ENCODE measurements at regions not wholly inside any gene's neighbourhood (a gene's known extent, or its start where the extent isn't known, plus 50 kb on each side); places are given as distances from the start of the nearest gene placed in this dataset.

DNA sequence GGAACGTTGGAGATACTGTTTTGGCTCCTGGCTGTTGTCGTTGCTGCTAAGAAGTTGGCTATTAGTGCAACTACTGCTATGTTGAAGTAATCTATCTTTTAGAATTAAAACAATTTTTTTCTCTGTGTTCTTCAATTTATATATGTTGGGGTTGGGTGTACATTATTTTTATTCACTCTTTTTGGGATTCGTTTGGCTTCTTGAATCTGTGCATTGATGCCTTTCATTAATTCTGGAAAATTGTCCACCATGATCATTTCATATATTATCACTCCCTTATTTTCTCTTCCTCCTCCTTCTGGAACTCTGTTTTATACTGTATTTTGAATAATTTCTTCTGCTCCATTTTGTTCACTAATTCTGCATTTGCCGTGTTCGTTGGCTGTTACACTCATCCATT lies 199.5 kb upstream of the PLET1 start:
- Mint-ChIP-seq H3K9me3 (ENCODE audit: low read depth) (peaks cover 13% of the 10 kb centered on the region), H3K27me3 (ENCODE audit: low read depth) (peaks cover 8% of the 10 kb centered on the region), H3K36me3 (ENCODE audit: low read depth) (no peaks in the 10 kb centered on the region), H3K4me3 (ENCODE audit: unreplicated experiment) (no peak overlapping the region), H3K27ac (ENCODE audit: unreplicated experiment) (no peak overlapping the region), H3K4me1 (ENCODE audit: low read depth) (peaks cover 11% of the 10 kb centered on the region)
- no peak for DNase-seq (ENCODE audit: low spot score)
- TF ChIP-seq, protein P1, sequence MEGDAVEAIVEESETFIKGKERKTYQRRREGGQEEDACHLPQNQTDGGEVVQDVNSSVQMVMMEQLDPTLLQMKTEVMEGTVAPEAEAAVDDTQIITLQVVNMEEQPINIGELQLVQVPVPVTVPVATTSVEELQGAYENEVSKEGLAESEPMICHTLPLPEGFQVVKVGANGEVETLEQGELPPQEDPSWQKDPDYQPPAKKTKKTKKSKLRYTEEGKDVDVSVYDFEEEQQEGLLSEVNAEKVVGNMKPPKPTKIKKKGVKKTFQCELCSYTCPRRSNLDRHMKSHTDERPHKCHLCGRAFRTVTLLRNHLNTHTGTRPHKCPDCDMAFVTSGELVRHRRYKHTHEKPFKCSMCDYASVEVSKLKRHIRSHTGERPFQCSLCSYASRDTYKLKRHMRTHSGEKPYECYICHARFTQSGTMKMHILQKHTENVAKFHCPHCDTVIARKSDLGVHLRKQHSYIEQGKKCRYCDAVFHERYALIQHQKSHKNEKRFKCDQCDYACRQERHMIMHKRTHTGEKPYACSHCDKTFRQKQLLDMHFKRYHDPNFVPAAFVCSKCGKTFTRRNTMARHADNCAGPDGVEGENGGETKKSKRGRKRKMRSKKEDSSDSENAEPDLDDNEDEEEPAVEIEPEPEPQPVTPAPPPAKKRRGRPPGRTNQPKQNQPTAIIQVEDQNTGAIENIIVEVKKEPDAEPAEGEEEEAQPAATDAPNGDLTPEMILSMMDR (IDR thresholded peaks at IDR 0.05): no peak

DNA sequence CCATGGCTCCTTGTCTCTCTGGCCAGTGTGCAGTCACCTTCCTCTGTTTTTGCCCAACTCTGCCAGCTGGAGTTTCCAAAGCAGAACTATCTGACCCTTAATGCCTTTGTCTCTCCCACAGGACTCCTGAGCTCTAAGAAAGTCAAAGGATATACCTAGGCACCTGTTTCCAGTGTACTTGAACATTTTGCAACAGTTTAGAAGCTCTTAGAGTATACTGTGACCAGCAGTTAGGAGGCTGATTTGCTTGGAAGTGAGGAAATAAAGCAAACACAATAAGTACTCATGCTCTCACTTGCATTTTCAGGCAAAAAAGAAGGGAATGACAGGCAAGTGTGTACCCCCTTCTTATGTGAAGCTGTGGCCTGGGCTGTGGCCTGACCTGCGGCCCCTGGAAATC lies 204.3 kb upstream of the PLET1 start:
- TF ChIP-seq, protein P1 (IDR thresholded peaks at IDR 0.05): no peak
- peaks cover 17% of the 10 kb centered on the region for H3K27me3 Mint-ChIP-seq (ENCODE audit: low read depth)
- DNase-seq (ENCODE audit: low spot score): no peak
- H3K36me3 Mint-ChIP-seq (ENCODE audit: low read depth): peaks cover 1% of the 10 kb centered on the region
- no peaks in the 10 kb centered on the region for H3K4me1 Mint-ChIP-seq (ENCODE audit: low read depth)
- no peak overlapping the region for H3K4me3 Mint-ChIP-seq (ENCODE audit: unreplicated experiment)
- H3K9me3 Mint-ChIP-seq (ENCODE audit: low read depth): peaks cover 6% of the 10 kb centered on the region
- no peak overlapping the region for H3K27ac Mint-ChIP-seq (ENCODE audit: unreplicated experiment)

GRCh38 chr11:112465433-112466024 lies 204.9 kb upstream of the PLET1 start:
- Mint-ChIP-seq H3K4me3 (ENCODE audit: unreplicated experiment) (no peak overlapping the region), H3K4me1 (ENCODE audit: low read depth) (peaks cover 4% of the 10 kb centered on the region), H3K27ac (ENCODE audit: unreplicated experiment) (no peak overlapping the region), H3K9me3 (ENCODE audit: low read depth) (peaks cover 1% of the 10 kb centered on the region), H3K36me3 (ENCODE audit: low read depth) (peaks cover 1% of the 10 kb centered on the region), H3K27me3 (ENCODE audit: low read depth) (peaks cover 17% of the 10 kb centered on the region)
- TF ChIP-seq, protein P1 (IDR thresholded peaks at IDR 0.05): no peak
- DNase-seq (ENCODE audit: low spot score): no peak

GRCh38 chr11:112467721-112468120 lies 207.1 kb upstream of the PLET1 start:
- no peak for DNase-seq (ENCODE audit: low spot score)
- H3K36me3 Mint-ChIP-seq (ENCODE audit: low read depth): peaks cover 1% of the 10 kb centered on the region
- peaks cover 18% of the 10 kb centered on the region for H3K27me3 Mint-ChIP-seq (ENCODE audit: low read depth)
- no peak overlapping the region for H3K4me3 Mint-ChIP-seq (ENCODE audit: unreplicated experiment)
- peaks cover 5% of the 10 kb centered on the region for H3K4me1 Mint-ChIP-seq (ENCODE audit: low read depth)
- TF ChIP-seq, protein P1 (IDR thresholded peaks at IDR 0.05): no peak
- H3K27ac Mint-ChIP-seq (ENCODE audit: unreplicated experiment): no peak overlapping the region
- H3K9me3 Mint-ChIP-seq (ENCODE audit: low read depth): no peaks in the 10 kb centered on the region

GRCh38 chr11:112469376-112469775 lies 208.7 kb upstream of the PLET1 start:
- no peak overlapping the region for H3K4me3 Mint-ChIP-seq (ENCODE audit: unreplicated experiment)
- peaks cover 5% of the 10 kb centered on the region for H3K4me1 Mint-ChIP-seq (ENCODE audit: low read depth)
- peaks cover 1% of the 10 kb centered on the region for H3K36me3 Mint-ChIP-seq (ENCODE audit: low read depth)
- H3K27me3 Mint-ChIP-seq (ENCODE audit: low read depth): peaks cover 27% of the 10 kb centered on the region
- H3K27ac Mint-ChIP-seq (ENCODE audit: unreplicated experiment): no peak overlapping the region
- TF ChIP-seq, protein P1 (IDR thresholded peaks at IDR 0.05): no peak
- H3K9me3 Mint-ChIP-seq (ENCODE audit: low read depth): no peaks in the 10 kb centered on the region
- DNase-seq (ENCODE audit: low spot score): no peak

All from chondrocyte (in vitro differentiated cells).